ENCODE measurements at regions not wholly inside any gene's neighbourhood (a gene's known extent, or its start where the extent isn't known, plus 50 kb on each side); places are given as distances from the start of the nearest gene placed in this dataset.

DNA sequence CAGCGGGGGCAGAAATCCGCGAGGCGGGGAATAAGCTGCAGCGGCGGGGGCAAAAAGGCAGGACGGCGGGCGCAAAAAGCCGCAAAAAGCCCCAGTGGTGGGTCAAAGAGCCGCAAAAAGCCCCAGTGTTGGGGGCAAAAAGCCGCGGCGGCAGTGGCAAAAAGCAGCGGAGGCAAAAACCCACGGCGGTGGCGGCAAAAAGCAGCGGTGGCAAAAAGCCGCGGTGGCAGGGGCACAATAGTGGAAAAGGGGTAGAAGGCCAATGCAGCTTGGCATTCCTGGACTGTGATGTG lies 525.3 kb downstream of the ZNF33B start:
- TF ChIP-seq, protein P1, sequence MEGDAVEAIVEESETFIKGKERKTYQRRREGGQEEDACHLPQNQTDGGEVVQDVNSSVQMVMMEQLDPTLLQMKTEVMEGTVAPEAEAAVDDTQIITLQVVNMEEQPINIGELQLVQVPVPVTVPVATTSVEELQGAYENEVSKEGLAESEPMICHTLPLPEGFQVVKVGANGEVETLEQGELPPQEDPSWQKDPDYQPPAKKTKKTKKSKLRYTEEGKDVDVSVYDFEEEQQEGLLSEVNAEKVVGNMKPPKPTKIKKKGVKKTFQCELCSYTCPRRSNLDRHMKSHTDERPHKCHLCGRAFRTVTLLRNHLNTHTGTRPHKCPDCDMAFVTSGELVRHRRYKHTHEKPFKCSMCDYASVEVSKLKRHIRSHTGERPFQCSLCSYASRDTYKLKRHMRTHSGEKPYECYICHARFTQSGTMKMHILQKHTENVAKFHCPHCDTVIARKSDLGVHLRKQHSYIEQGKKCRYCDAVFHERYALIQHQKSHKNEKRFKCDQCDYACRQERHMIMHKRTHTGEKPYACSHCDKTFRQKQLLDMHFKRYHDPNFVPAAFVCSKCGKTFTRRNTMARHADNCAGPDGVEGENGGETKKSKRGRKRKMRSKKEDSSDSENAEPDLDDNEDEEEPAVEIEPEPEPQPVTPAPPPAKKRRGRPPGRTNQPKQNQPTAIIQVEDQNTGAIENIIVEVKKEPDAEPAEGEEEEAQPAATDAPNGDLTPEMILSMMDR (IDR thresholded peaks at IDR 0.05): no peak
- no peak for TF ChIP-seq ZFX (IDR thresholded peaks at IDR 0.05; ENCODE audit: borderline replicate concordance)

DNA sequence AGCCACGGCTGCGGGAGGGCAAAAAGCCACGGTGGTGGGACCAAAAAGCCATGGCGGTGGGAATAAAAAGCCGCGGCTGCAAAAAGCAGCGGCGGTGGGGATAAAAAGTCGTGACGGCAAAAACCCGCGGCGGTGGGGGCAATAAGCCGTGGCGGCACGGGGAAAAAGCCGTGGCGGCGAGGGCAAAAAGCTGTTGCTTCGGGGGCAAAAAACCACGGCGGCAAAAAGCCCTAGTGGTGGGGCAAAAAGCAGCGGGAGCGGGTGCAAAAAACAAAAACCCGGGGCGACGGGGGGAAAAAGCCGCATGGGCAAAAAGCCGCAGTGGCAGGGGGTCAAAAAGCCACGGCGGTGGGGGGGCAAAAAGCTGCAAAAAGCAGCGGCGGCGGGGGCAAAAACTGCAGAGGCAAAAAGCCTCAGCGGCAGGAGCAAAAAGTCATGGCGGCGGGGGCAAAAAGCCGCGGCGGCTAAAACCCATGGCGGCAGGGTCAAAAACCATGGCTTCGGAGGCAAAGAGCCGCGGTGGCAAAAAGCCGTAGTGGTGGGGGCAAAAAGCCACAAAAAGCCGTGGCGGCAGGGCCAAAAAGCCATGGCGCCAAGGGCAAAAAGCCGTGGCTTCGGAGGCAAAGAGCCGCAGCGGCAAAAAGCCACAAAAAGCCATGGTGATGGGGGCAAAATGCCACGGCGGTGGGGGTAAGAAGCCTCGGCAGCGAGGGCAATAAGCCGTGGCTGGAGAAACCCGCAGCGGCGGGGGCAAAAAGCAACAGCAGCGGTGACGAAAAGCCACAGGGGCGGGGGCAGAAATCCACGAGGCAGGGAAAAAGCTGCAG lies 525.8 kb downstream of the ZNF33B start:
- H3K27ac ChIP-seq: no peak overlapping the region

More for the DNA sequence above, 525.3 kb downstream of the ZNF33B start:
- H3K27ac ChIP-seq: no peak overlapping the region

DNA sequence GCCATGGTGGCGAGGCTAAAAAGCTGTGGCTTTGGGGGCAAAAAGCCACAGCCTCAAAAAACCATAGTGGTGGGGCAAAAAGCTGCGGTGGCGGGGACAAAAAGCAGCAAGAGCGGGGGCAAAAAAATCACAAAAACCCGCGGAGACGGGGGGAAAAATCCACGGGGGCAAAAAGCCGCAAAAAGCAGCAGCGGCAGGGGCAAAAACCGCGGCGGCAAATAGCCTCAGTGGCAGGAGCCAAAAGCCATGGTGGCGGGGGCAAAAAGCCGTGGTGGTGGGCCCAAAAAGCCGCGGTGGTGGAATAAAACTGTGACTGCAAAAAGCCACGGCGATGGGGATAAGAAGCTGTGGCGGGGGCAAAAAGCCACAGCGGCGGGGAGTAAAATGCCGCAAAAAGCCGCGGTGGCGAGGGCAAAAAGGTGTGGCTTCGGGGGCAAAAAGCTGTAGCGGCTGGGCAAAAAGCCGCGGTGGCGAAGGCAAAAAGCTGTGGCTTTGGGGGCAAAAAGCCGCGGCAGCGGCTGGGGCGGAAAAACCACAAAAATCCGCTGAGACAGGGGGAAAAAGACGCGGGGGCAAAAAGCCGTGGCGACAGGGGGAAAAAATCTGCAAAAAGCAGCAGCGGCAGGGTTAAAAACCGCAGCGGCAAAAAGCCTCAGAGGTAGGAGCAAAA lies 526.6 kb downstream of the ZNF33B start:
- TF ChIP-seq ZFX (IDR thresholded peaks at IDR 0.05; ENCODE audit: borderline replicate concordance): no peak
- TF ChIP-seq, protein P1 (IDR thresholded peaks at IDR 0.05): no peak
- H3K27ac ChIP-seq: no peak overlapping the region

More for the DNA sequence above, 525.8 kb downstream of the ZNF33B start:
- TF ChIP-seq, protein P1 (IDR thresholded peaks at IDR 0.05): no peak
- TF ChIP-seq ZFX (IDR thresholded peaks at IDR 0.05; ENCODE audit: borderline replicate concordance): no peak

DNA sequence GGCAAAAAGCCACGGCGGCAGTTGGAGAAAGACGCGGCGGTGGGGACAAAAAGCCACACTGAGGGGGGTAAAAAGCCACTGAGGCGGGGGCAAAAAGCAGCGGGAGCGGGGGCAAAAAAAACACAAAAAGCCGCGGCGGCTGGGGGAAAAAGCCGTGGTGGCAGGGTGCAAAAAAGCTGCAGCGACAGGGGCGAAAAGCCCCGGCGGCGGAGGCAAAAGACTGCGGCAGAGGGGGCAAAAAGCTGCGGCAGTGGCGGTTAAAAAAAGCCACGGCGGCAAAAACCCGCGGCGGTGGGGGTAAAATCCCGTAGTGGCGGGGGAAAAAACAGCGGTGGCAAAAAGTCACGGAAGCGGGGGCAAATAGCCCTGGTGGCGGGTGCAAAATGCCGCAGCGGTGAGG lies 527.3 kb downstream of the ZNF33B start:
- TF ChIP-seq, protein P1 (IDR thresholded peaks at IDR 0.05): no peak
- TF ChIP-seq ZFX (IDR thresholded peaks at IDR 0.05; ENCODE audit: borderline replicate concordance): no peak
- H3K27ac ChIP-seq: no peak overlapping the region
